LNCaP clone FGC (cell line): ENCODE measurements at regions not wholly inside any gene's neighbourhood (a gene's known extent, or its start where the extent isn't known, plus 50 kb on each side); places are given as distances from the start of the nearest gene placed in this dataset.
A peak's percentile ranks its signal among the peaks of the same experiment; 100 is the strongest.

Experiments
- DNase-seq: peaks from one replicate; pipeline ENCODE4 v3.0.0-alpha.2; 2011; ENCODE audit warnings: low read depth
- H3K4me3 ChIP-seq: 2 replicates; pipeline ENCODE4 v1.5.1; 2011; ENCODE audit warnings: mild to moderate bottlenecking, low read depth, low read length, control low read depth
- TF ChIP-seq, protein P1 (sequence below): IDR thresholded peaks from 2 replicates; pipeline ENCODE4 v1.5.1; 2012; ENCODE audit warnings: mild to moderate bottlenecking; ENCODE audit not compliant: control insufficient read depth, insufficient read depth; ENCODE audit errors: extremely low read depth

DNA sequence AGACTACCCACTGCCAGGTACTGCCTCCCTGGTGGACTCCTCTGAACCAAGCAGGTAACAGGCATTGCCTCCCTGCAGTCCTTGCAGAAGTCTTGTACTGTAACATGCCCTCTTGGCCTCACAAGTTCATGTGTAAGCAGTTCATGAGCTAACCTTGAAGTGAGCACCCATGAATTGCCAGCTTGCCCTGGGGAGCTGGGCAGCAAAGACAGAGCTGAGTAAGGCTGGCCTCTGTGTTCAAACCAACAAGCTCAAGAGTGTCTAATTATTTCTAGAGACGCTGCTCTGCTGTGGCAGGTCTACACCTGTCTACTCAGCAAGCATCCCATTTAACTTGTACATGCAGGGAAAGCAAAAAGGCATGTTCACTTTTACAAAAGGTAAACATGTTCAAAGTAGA lies 113.5 kb downstream of the FEM1C start:
- no peak for DNase-seq
- TF ChIP-seq, protein P1, sequence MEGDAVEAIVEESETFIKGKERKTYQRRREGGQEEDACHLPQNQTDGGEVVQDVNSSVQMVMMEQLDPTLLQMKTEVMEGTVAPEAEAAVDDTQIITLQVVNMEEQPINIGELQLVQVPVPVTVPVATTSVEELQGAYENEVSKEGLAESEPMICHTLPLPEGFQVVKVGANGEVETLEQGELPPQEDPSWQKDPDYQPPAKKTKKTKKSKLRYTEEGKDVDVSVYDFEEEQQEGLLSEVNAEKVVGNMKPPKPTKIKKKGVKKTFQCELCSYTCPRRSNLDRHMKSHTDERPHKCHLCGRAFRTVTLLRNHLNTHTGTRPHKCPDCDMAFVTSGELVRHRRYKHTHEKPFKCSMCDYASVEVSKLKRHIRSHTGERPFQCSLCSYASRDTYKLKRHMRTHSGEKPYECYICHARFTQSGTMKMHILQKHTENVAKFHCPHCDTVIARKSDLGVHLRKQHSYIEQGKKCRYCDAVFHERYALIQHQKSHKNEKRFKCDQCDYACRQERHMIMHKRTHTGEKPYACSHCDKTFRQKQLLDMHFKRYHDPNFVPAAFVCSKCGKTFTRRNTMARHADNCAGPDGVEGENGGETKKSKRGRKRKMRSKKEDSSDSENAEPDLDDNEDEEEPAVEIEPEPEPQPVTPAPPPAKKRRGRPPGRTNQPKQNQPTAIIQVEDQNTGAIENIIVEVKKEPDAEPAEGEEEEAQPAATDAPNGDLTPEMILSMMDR, result no peak
- H3K4me3 ChIP-seq, result no peak overlapping the region

DNA sequence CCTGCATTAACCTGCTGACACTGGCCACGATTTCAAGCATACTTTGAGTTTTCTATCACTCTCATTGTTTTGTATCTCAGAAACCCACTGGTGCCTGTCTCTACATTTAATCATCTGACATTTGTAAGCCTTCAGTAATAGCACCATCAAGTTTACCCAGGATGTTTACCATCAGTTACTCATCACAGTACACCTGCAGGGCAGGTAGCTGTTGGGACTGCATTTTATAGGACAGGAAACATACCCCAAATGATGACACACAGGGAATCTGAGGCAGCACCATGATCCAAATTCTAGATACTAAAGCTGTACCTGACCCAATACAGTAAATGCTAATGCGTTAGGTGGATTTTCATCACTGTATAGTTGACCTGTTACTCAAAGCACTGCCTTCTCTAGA lies 114.2 kb downstream of the FEM1C start:
- TF ChIP-seq, protein P1, result no peak
- H3K4me3 ChIP-seq, result no peak overlapping the region
- DNase-seq, result peak; percentile 63

DNA sequence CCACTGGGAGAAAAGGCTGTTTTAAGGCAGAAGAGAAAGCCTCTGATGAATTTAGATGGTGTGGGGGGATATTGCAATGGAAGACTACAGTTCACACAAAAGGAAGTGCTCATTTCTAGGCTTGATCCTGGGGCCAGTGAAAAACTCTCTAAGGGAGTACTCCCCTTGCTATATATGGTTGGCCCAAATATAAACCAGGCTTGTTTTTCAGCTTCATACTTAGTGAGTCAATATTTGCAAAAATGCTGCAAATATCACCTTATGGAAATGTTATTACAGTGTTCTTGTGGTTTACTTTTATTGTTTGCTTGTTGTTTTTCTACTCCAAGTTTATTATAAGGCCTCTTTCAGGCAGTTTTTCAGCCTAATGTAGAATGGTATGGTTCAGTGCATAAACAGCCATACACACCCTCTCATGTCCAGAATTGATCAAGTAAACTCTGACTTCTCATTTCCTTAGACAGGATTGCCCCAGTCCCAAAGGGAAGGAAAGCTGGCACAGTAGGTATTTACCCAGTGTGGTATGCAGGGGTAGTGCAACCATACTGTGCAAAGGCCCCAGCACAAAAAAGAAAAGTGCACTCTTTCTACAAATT lies 115.1 kb downstream of the FEM1C start:
- TF ChIP-seq, protein P1, result no peak
- DNase-seq, result peak; percentile 84
- H3K4me3 ChIP-seq, result no peak overlapping the region

DNA sequence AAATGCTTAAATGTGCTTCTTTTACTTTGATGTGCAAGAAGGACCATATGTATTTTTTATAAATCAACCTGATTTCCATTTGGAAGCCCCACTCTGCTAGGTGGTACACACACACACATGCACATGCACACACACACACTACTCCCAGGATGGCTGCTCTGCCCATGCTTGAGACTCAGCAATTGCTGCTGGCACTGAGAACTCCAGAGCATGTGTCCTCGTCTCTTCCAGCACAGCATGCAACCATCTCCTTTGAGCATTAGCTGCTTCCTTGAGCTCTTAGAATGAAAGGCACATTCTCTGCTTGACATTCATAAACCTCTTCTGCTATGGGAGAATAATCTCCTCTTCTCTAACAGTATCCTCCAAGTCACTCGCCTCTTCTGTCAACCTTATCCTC lies 115.9 kb downstream of the FEM1C start:
- no peak overlapping the region for H3K4me3 ChIP-seq
- DNase-seq, result no peak
- TF ChIP-seq, protein P1, result no peak

DNA sequence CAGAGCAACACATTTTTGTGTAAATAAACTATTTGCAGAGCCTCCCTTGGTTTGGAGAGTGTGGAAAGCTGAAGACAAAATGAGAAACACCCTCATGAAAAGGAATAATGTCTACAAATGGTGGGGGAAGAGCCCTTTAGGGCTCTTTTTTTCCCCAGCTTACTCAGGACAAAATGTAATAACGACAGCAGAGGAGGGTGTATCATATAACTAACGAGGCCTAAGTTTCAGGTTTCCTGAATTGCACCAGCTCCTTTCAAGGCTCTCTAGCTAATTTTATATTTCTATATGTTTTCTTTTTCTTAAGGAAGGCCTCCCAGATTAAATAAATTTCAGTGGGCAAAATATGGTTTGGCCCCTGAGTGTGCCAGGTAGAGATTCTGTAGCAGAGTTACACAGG lies 116.3 kb downstream of the FEM1C start:
- TF ChIP-seq, protein P1, result no peak
- no peak overlapping the region for H3K4me3 ChIP-seq
- no peak for DNase-seq

DNA sequence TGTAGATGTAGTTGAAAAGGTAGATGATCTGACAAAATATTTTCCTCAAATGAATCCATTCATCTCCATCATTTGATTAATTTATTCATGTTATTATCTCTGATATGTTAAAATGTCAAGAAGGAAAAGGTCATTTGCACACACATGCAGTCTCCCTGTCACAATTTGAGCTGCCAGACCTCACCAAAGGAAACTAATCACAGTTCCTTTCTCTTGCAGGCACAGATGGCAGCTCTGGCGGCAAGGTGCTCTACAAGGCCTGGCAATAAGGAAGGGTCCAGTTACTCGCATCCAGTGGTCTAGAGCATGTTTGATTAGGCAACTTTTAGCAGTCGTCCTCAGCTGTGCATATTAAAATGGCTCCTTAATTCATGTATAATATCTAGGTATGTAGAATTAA lies 120.1 kb downstream of the FEM1C start:
- no peak for DNase-seq

More for the DNA sequence above, 120.1 kb downstream of the FEM1C start:
- TF ChIP-seq, protein P1, result no peak
- H3K4me3 ChIP-seq, result no peak overlapping the region
